Karpas-422 (cell line): ENCODE measurements at regions not wholly inside any gene's neighbourhood (a gene's known extent, or its start where the extent isn't known, plus 50 kb on each side); places are given as distances from the start of the nearest gene placed in this dataset.

Experiments
- DNase-seq: peaks from one replicate; pipeline ENCODE4 v3.0.0-alpha.2; 2015
- H2AFZ ChIP-seq: fragments of 200-600 bp; sonication (generic); 2 replicates; pipeline ENCODE4 v1.6.1; 2014; ENCODE audit warnings: antibody characterized with exemption, low read length, mixed read lengths
- H3K27ac ChIP-seq: fragments of 200-600 bp; sonication (generic); 2 replicates; pipeline ENCODE4 v1.5.1; 2014; ENCODE audit warnings: mild to moderate bottlenecking, low read length, moderate library complexity
- H3K27me3 ChIP-seq: fragments of 200-600 bp; sonication (generic); 2 replicates; pipeline ENCODE4 v1.6.1; 2014; ENCODE audit warnings: low read length, mixed read lengths
- H3K36me3 ChIP-seq: fragments of 200-600 bp; sonication (generic); 2 replicates; pipeline ENCODE4 v1.6.1; 2014; ENCODE audit warnings: low read length, mixed read lengths; ENCODE audit not compliant: insufficient read depth
- H3K4me1 ChIP-seq: fragments of 200-600 bp; sonication (generic); 2 replicates; pipeline ENCODE4 v1.6.1; 2014; ENCODE audit warnings: mild to moderate bottlenecking, low read length, mixed read lengths
- H3K4me2 ChIP-seq: fragments of 200-600 bp; sonication (generic); 2 replicates; pipeline ENCODE4 v1.6.1; 2014; ENCODE audit warnings: low read length, low read depth, mild to moderate bottlenecking; ENCODE audit not compliant: poor library complexity, severe bottlenecking
- H3K4me3 ChIP-seq: fragments of 200-600 bp; sonication (generic); 2 replicates; pipeline ENCODE4 v1.5.1; 2014; ENCODE audit warnings: mild to moderate bottlenecking, antibody characterized with exemption, low read length, mixed read lengths
- H3K79me2 ChIP-seq: fragments of 200-600 bp; sonication (generic); 2 replicates; pipeline ENCODE4 v1.6.1; 2014; ENCODE audit warnings: mild to moderate bottlenecking, low read length, mixed read lengths
- H3K9ac ChIP-seq: fragments of 200-600 bp; sonication (generic); 2 replicates; pipeline ENCODE4 v1.6.0; 2014; ENCODE audit warnings: low read length
- H3K9me2 ChIP-seq: fragments of 200-600 bp; sonication (generic), shearing (Covaris generic); replicated peaks from 2 replicates; pipeline ENCODE4 v1.6.0; 2014; ENCODE audit warnings: mild to moderate bottlenecking, low read length, moderate library complexity; ENCODE audit not compliant: insufficient read depth
- H3K9me3 ChIP-seq: fragments of 300-700, 200-600 bp; sonication (generic); 2 replicates; pipeline ENCODE4 v1.6.1; 2014; ENCODE audit warnings: low read length, mixed read lengths
- H4K20me1 ChIP-seq: fragments of 200-600 bp; sonication (generic); 2 replicates; pipeline ENCODE4 v1.6.1; 2014; ENCODE audit warnings: mild to moderate bottlenecking, antibody characterized with exemption, low read length, low read depth; ENCODE audit not compliant: insufficient read depth

- Histone ChIP-seq H3K9ac (no peak overlapping the region), H3K36me3 (no peaks in the 10 kb centered on the region), H3K4me2 (no peak overlapping the region), H3K4me3 (no peak overlapping the region), H3K27ac (no peak overlapping the region), H3K4me1 (no peaks in the 10 kb centered on the region), H3K9me2 (no peaks in the 10 kb centered on the region), H2AFZ (no peak overlapping the region), H3K79me2 (no peaks in the 10 kb centered on the region), H4K20me1 (no peaks in the 10 kb centered on the region), H3K27me3 (no peaks in the 10 kb centered on the region), H3K9me3 (peaks cover 6% of the 10 kb centered on the region; the same call in 1 of the 2 replicates)
- no peak for DNase-seq
Measured at GRCh38 chr5:4640795-4641194, 499.3 kb upstream of the ADAMTS16 start.

- H3K9ac ChIP-seq: no peak overlapping the region
- no peaks in the 10 kb centered on the region for H4K20me1 ChIP-seq
- DNase-seq: no peak
- H3K4me2 ChIP-seq: no peak overlapping the region
- H3K4me3 ChIP-seq: no peak overlapping the region
- no peak overlapping the region for H3K27ac ChIP-seq
- no peaks in the 10 kb centered on the region for H3K27me3 ChIP-seq
- H2AFZ ChIP-seq: no peak overlapping the region
- no peaks in the 10 kb centered on the region for H3K36me3 ChIP-seq
- H3K79me2 ChIP-seq: no peaks in the 10 kb centered on the region
- no peaks in the 10 kb centered on the region for H3K9me2 ChIP-seq
- H3K9me3 ChIP-seq: peaks cover 6% of the 10 kb centered on the region; the same call in 1 of the 2 replicates
- no peaks in the 10 kb centered on the region for H3K4me1 ChIP-seq
Measured at GRCh38 chr5:4642525-4642924, 497.6 kb upstream of the ADAMTS16 start.

GRCh38 chr5:4643190-4643589, 496.9 kb upstream of the ADAMTS16 start:
- no peaks in the 10 kb centered on the region for H3K27me3 ChIP-seq
- no peaks in the 10 kb centered on the region for H4K20me1 ChIP-seq
- no peak overlapping the region for H2AFZ ChIP-seq
- H3K4me2 ChIP-seq: no peak overlapping the region
- no peak overlapping the region for H3K9ac ChIP-seq
- no peak overlapping the region for H3K4me3 ChIP-seq
- DNase-seq: no peak
- no peaks in the 10 kb centered on the region for H3K79me2 ChIP-seq
- no peaks in the 10 kb centered on the region for H3K36me3 ChIP-seq
- peaks cover 6% of the 10 kb centered on the region; the same call in 1 of the 2 replicates for H3K9me3 ChIP-seq
- H3K9me2 ChIP-seq: no peaks in the 10 kb centered on the region
- H3K27ac ChIP-seq: no peak overlapping the region
- no peaks in the 10 kb centered on the region for H3K4me1 ChIP-seq

- H3K27me3 ChIP-seq: no peaks in the 10 kb centered on the region
- H4K20me1 ChIP-seq: no peaks in the 10 kb centered on the region
- no peak overlapping the region for H3K9ac ChIP-seq
- H3K79me2 ChIP-seq: no peaks in the 10 kb centered on the region
- H3K36me3 ChIP-seq: no peaks in the 10 kb centered on the region
- no peak overlapping the region for H2AFZ ChIP-seq
- no peaks in the 10 kb centered on the region for H3K9me2 ChIP-seq
- no peak for DNase-seq
- H3K4me1 ChIP-seq: no peaks in the 10 kb centered on the region
- no peak overlapping the region for H3K4me3 ChIP-seq
- no peak overlapping the region for H3K27ac ChIP-seq
- H3K9me3 ChIP-seq: peaks cover 6% of the 10 kb centered on the region; the same call in 1 of the 2 replicates
- no peak overlapping the region for H3K4me2 ChIP-seq
Measured at GRCh38 chr5:4643960-4644359, 496.2 kb upstream of the ADAMTS16 start.

GRCh38 chr5:4646715-4647375, 493.3 kb upstream of the ADAMTS16 start:
- H3K9ac ChIP-seq: no peak overlapping the region
- no peak for DNase-seq
- no peaks in the 10 kb centered on the region for H3K9me2 ChIP-seq
- no peak overlapping the region for H3K4me3 ChIP-seq
- H3K36me3 ChIP-seq: no peaks in the 10 kb centered on the region
- no peaks in the 10 kb centered on the region for H4K20me1 ChIP-seq
- no peaks in the 10 kb centered on the region for H3K79me2 ChIP-seq
- peaks cover 6% of the 10 kb centered on the region; the same call in 1 of the 2 replicates for H3K9me3 ChIP-seq
- H3K27ac ChIP-seq: no peak overlapping the region
- H3K4me1 ChIP-seq: no peaks in the 10 kb centered on the region
- H2AFZ ChIP-seq: no peak overlapping the region
- H3K4me2 ChIP-seq: no peak overlapping the region
- no peaks in the 10 kb centered on the region for H3K27me3 ChIP-seq

GRCh38 chr5:4647955-4648354, 492.2 kb upstream of the ADAMTS16 start:
- H3K4me3 ChIP-seq: no peak overlapping the region

GRCh38 chr5:4651806-4652565, 488.1 kb upstream of the ADAMTS16 start:
- Histone ChIP-seq H3K36me3 (no peaks in the 10 kb centered on the region), H4K20me1 (no peaks in the 10 kb centered on the region), H3K9ac (no peak overlapping the region)

More at GRCh38 chr5:4647955-4648354, 492.2 kb upstream of the ADAMTS16 start:
- Histone ChIP-seq H3K27ac (no peak overlapping the region), H3K9ac (no peak overlapping the region), H3K9me3 (peaks cover 3% of the 10 kb centered on the region; the same call in 1 of the 2 replicates), H3K9me2 (no peaks in the 10 kb centered on the region), H3K79me2 (no peaks in the 10 kb centered on the region), H3K4me2 (no peak overlapping the region), H2AFZ (no peak overlapping the region), H4K20me1 (no peaks in the 10 kb centered on the region), H3K27me3 (no peaks in the 10 kb centered on the region), H3K4me1 (no peaks in the 10 kb centered on the region), H3K36me3 (no peaks in the 10 kb centered on the region)
- no peak for DNase-seq

GRCh38 chr5:4653475-4653874, 486.7 kb upstream of the ADAMTS16 start:
- Histone ChIP-seq H4K20me1 (no peaks in the 10 kb centered on the region), H3K4me2 (no peak overlapping the region), H3K36me3 (no peaks in the 10 kb centered on the region), H3K27me3 (no peaks in the 10 kb centered on the region), H3K27ac (no peak overlapping the region), H3K79me2 (no peaks in the 10 kb centered on the region), H2AFZ (no peak overlapping the region), H3K9me3 (peaks cover 1% of the 10 kb centered on the region; the same call in 1 of the 2 replicates), H3K9ac (no peak overlapping the region), H3K4me1 (no peaks in the 10 kb centered on the region), H3K9me2 (no peaks in the 10 kb centered on the region), H3K4me3 (no peak overlapping the region)
- no peak for DNase-seq

More at GRCh38 chr5:4651806-4652565, 488.1 kb upstream of the ADAMTS16 start:
- no peak overlapping the region for H3K4me2 ChIP-seq
- no peak overlapping the region for H3K27ac ChIP-seq
- DNase-seq: no peak
- no peaks in the 10 kb centered on the region for H3K27me3 ChIP-seq
- H3K79me2 ChIP-seq: no peaks in the 10 kb centered on the region
- no peak overlapping the region for H2AFZ ChIP-seq
- H3K4me3 ChIP-seq: no peak overlapping the region
- no peaks in the 10 kb centered on the region for H3K9me3 ChIP-seq
- H3K9me2 ChIP-seq: no peaks in the 10 kb centered on the region
- no peaks in the 10 kb centered on the region for H3K4me1 ChIP-seq
